ENCODE measurements at regions not wholly inside any gene's neighbourhood (a gene's known extent, or its start where the extent isn't known, plus 50 kb on each side); places are given as distances from the start of the nearest gene placed in this dataset.
A peak's percentile ranks its signal among the peaks of the same experiment; 100 is the strongest.

- Histone ChIP-seq H3K4me3 (no peak overlapping the region), H3K9me3 (peaks cover 15% of the 10 kb centered on the region), H3K36me3 (ENCODE audit: low read depth) (no peaks in the 10 kb centered on the region), H3K4me1 (ENCODE audit: low read depth) (peaks cover 11% of the 10 kb centered on the region)
- intact Hi-C loops (cut with DNase I, micrococcal nuclease) = no loop called here
- DNase-seq (no peak), ATAC-seq (no peak)
- TF ChIP-seq CTCF (IDR thresholded peaks at IDR 0.05) = no peak
These were observed 63.7 kb downstream of the FOXD1 start for GRCh38 chr5:73384861-73385260.

DNA sequence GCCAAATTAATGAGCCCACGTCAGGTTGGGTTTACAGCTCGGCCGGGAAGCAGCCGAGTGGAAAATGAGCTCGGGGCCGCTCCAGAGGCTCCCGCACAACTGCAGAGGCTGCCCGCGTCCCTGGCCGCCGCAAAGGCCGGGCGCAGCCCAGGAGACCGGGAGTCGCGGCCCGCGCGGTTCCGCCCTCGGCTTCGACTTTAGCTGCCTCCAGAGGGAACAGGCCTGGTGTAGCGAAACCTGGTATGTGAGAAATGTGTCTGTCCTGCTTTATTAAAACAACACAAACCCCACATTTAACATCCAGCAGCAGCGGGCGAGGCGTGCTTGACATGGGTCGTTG is 66.2 kb downstream of the FOXD1 start:
- no peak for DNase-seq

DNA sequence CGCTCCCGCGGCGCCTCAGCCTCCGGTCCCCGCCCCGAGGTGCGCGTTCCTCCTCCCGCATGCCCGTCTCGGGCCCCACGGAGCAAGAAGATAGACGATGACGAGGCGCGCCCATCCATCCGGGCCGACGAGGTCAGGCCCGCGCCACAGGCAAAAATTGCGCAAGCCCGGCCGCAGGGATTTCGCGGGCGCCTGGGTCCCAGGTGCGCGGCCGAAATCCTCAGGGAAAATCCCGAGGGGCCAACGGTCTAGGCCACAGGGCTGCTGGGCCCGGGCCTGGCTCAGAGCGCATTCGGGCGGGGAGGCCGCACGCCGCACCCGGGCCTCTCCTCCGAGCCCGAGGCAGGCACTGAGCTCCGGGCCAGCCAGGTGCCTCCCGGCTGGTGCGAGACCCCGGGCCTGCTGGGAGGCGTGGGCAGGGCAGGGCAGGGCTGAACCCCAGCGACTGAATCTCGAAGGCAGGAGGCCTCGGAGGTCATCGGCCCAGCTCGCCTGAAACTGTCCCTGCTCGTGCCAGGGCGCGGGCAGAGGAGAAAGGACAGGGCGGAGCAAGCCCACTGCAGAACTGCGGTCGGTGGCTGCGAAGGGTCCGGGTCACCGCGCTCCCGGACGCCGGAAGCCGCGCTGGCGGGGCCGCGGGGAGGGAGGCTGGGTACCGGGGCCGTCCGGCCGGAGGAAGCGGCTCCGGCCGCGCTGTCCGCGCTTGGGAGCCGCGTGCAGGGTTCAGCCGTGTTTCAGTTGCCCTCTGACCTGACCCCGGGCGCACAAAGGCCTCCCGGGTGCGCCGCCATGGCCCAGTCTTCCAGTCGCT is 66.8 kb downstream of the FOXD1 start:
- peak; percentile 33 for ATAC-seq
- TF ChIP-seq CTCF (IDR thresholded peaks at IDR 0.05) = no peak
- H3K36me3 ChIP-seq (ENCODE audit: low read depth) = no peaks in the 10 kb centered on the region
- intact Hi-C loops (cut with DNase I, micrococcal nuclease) = no loop called here
- peaks cover 15% of the 10 kb centered on the region for H3K9me3 ChIP-seq
- peak in 2 of 3 donors; percentile 29 to 49 for DNase-seq
- peaks cover 11% of the 10 kb centered on the region for H3K4me1 ChIP-seq (ENCODE audit: low read depth)
- no peak overlapping the region for H3K4me3 ChIP-seq

More for the DNA sequence above, 66.2 kb downstream of the FOXD1 start:
- Histone ChIP-seq H3K9me3 (peaks cover 15% of the 10 kb centered on the region), H3K36me3 (ENCODE audit: low read depth) (no peaks in the 10 kb centered on the region), H3K4me1 (ENCODE audit: low read depth) (peaks cover 11% of the 10 kb centered on the region), H3K4me3 (no peak overlapping the region)
- TF ChIP-seq CTCF (IDR thresholded peaks at IDR 0.05) = no peak
- intact Hi-C loops (cut with DNase I, micrococcal nuclease) = no loop called here
- peak; percentile 21 for ATAC-seq

GRCh38 chr5:73380710-73381589 is 67.6 kb downstream of the FOXD1 start:
- peaks cover 15% of the 10 kb centered on the region for H3K9me3 ChIP-seq
- no peak for ATAC-seq
- intact Hi-C loops (cut with DNase I, micrococcal nuclease) = no loop called here
- DNase-seq = no peak
- TF ChIP-seq CTCF (IDR thresholded peaks at IDR 0.05) = no peak
- H3K36me3 ChIP-seq (ENCODE audit: low read depth) = no peaks in the 10 kb centered on the region
- H3K4me1 ChIP-seq (ENCODE audit: low read depth) = peaks cover 11% of the 10 kb centered on the region
- no peak overlapping the region for H3K4me3 ChIP-seq

DNA sequence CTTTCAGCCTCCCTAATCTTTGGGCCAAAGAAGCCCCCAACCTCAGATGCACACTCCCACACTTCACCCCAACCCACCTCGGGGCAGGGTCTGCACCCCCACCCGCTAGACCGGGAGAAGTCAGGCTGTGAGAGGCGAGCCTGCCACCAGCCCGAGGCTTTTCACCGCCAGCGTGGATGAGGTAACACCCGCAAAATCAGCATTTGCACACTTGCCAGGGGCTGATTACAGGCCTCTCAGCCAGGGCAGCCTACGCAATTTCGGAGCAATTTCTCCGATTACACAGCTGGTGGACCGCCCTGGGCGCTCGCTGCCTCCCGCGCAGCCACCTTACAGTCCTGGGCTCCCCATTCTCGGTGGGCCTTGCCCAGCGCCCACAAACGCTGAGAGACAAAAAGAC is 68.5 kb downstream of the FOXD1 start:
- H3K36me3 ChIP-seq (ENCODE audit: low read depth) = no peaks in the 10 kb centered on the region
- intact Hi-C loops (cut with DNase I, micrococcal nuclease) = no loop called here
- no peak for TF ChIP-seq CTCF (IDR thresholded peaks at IDR 0.05)
- H3K4me3 ChIP-seq = no peak overlapping the region
- peaks cover 9% of the 10 kb centered on the region for H3K9me3 ChIP-seq
- no peak for DNase-seq
- peaks cover 11% of the 10 kb centered on the region for H3K4me1 ChIP-seq (ENCODE audit: low read depth)
- no peak for ATAC-seq
